HG03039 (cell line): ENCODE measurements at regions not wholly inside any gene's neighbourhood (a gene's known extent, or its start where the extent isn't known, plus 50 kb on each side); places are given as distances from the start of the nearest gene placed in this dataset.

ENCODE experiments used
- ATAC-seq: cut with Tn5 transposase; IDR thresholded peaks from one replicate; pipeline ENCODE4 v1.9.1; 2021; ENCODE audit warnings: mild to moderate bottlenecking, moderate library complexity; ENCODE audit not compliant: unreplicated experiment

DNA sequence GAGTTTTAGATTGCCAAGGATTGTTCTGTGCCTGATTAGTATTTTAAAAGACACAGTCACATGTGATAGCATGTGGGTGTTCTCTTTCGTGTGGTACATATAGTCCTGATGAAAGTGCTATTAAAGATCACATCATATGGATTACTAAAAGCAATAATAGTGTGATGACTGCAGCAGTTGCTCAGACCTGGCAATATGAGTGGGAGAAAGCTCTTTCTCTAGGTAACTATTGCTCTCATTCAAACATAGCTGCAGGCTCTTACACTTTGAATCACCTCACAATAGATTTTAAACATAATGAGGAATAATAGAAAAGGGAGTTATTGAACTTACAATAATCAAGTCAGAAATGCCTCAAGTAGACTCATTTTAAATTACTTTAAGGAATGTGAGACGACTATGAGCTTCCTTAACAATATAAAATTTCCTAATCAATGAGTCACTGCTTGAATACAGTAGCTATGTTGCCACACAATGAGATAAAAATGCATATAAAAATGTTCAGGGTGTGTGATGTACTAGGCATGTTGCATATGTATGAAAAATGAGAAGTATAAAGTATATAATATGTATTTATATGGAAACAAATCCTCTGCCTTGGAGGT, 452.1 kb downstream of the TMX3 start:
- no peak for ATAC-seq

DNA sequence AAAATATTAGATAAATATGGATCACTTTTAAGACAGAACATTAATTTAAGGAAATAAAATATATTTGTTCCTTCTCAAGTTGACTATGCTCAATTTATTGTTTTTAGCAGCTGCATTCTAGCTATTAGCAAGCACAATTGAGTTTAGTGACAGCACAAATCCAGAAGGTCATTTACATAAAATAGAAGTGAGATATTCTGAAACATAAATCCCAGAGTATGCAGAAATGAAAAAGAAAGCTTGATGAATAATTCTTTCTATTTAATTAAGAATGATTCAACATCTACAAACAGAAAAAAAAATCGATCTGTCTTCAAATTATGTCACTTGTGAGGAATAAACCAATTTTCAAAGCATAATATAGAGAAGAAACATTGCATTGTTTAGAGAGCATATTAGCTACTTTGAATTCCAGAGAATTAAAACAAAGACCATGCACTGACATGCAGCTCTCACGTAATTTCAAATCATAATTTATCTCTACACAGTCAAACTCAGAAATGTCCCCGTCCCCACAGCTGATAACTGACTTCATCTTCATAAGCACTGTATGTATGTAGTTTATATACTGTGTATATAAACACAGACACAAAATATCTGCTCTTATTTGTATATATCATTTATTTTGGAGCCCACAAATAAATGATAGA, 458.4 kb downstream of the TMX3 start:
- no peak for ATAC-seq

DNA sequence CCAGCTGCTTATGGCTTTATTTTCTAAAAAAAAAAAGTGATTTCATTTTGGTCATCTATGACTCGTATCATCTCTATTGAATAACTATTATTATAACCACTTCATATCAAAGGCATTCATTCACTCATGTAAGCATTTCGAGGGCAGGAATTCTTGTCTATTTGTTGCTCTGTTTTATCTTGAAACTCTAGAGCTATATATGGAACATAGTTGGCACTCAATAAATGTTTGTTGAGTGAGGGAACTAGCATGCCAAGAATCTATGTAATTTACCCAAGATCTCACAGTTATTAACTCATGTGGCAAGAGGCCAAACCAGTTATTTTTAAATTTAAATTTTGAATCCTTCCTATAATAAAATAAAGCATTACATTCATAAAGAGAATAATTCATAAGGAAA, 470.1 kb downstream of the TMX3 start:
- ATAC-seq, result no peak

DNA sequence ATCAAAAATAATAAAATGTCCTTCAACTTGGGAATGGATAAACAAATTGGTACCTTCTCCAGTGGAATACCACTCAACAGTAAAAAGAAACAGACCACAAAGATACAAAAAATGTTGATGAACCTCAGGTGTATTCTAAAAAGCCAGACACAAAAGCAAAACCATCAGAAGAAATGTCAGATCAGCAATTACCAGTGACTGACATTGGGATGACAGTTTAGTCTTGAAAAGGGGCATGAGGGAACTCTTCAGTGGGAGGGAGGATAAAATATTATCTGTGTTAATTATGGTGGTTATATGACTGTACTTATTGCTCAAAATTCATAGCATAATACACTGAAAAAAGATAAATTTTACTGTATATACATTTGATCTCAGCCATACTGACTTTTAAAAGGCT, 473.0 kb downstream of the TMX3 start:
- ATAC-seq, result no peak

DNA sequence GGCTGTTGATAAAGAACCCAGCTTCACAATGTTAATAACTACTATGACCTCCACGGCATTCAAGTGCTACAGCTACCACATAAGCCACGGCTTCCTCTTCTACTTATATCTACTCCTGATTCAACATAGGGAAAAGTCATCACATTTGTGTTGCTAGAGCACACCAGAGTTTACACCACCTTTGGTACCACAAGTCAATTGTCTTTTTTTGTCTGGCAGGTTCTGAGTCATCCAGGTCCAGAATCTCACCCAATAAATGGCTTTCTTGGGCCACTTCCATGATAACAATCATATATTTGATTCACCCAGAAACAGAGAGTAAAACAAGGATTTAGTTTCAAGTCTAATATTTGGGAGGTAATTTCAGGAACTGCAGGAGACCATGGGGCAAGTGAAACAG, 480.2 kb downstream of the TMX3 start:
- no peak for ATAC-seq

DNA sequence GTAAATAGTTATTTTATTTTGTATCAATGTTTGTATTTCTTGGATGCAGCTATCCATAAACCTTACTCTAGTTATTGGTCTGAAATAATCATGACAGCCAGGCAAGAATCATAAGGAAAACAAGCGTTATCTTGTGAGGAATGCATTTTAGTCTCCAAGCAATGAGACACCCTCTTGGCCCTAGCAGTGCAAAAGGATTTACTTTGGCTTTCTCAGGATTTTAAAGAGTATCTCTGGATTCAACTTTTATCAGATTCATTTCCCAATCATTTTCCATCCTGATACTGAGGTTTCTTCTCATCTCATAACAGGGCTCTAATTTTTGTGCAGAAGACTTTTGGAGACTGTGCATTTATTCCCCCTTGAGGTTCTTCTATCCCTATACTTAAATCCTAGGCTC, 480.8 kb downstream of the TMX3 start:
- ATAC-seq, result no peak

DNA sequence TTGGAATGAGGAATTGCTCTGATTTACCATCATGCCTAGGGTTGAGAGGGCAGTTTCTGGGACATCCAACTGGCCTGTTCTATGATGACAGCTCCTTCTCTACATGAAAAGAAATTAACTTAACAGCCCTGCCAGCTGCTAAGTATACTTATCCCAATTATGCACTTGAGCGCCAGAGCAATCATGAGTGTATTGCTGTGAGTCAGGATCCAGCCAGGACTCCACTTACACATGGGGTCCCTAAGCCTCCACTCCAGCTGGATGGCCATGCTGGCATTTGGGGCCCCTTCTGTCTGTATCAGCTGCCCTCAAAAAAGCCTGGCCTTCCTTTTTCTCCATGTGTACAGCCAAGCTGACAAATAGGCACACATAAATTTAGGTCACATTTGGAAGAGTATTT, 481.9 kb downstream of the TMX3 start:
- ATAC-seq, result no peak

DNA sequence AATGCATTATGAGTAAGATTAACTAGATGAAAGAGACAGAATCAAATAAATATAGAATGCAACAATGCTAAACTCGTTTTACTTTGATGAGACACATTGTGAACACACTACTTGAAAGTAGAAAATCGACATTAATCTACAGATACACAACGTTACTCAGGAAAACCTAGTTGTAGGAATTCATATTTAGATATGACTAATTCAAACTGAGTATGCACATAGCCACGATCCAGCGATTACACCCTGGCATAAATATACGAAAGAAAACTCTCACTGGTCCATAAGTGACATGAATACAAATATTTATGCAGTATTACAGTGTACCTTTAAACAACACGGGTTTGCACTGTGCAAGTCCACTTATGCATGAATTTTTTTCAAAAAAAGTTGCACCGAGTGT, 485.6 kb downstream of the TMX3 start:
- no peak for ATAC-seq

DNA sequence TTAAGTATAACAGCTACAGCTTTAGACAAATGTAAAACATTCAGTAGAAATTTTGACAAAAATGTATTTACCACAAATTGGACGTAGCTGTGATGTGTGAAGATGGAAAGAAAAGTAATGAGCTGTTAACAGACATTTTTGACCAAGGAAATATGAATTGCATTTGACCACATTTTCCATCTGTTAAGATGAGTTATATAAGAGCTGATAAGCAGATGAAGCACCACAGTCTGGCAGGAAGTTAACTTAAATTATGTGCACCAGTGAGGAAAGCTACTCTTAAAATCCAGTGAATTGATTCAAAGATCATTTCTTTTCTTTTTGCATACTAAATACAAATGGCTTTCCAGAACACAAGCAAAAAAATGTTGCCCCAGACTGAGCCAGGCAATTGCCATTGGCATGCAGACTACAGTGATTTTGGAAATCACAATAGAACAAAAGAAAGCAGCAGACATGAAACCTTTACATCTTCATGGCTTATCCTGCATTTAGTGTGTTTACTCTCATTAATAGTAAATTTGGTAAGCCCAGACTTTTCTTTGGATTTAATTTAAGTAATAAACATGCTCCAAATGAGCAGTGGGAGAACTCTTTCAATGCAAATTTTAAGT, 493.7 kb downstream of the TMX3 start:
- ATAC-seq, result no peak

DNA sequence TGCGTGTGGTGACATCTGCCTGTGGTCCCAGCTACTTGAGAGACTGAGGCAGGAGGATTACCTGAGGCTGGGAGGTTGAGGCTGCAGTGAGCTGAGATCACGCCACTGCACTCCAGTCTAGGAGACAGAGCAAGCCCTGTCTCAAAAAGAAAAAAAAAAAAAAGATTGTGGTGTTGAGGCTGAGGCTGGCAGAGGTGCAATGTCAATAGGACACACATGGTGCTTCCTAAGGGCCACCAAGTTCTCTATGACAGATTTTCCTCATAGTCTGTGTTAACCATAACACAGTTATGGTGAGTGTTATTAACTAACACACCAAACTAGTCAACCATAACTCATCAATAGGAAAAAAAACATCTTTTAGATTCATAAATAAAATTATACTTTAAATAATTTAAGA, 494.4 kb downstream of the TMX3 start:
- no peak for ATAC-seq

DNA sequence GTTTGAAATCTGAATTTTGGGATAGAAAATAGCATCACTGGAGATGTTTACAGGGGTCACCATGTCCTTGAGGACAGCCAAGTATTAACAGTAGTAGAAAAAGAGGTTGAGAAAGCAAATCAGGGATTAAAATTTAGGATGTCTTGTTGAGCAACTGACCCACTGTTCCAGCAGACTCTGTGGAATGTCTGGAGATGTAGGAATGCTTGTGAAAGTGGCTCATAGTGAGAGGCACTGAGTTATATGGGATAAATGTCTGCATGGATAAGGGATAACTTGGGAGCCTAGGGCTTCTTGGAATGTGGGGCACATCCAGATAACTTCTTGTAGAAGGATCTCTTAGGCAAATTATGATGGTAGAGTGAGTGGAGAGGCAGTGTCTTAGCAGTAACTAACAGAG, 495.0 kb downstream of the TMX3 start:
- no peak for ATAC-seq

DNA sequence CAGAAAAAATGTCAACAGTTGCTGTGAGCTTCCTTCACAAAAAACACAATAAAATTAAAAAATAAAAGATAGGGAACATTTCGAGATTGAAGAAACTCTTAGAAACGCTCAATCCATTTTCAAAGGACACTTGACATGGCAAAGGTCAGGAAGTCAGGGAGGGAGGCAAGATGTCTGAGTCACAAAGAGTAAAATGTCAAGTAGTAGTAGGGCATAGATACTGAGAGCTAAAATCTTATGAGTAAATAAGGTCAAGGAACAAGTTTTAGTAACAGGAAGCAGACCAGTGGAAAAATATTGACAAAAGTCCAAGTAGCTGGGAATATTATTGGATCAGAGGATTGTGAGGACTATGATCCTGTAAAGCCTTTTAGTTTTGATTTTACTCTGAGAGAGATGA, 495.6 kb downstream of the TMX3 start:
- no peak for ATAC-seq

DNA sequence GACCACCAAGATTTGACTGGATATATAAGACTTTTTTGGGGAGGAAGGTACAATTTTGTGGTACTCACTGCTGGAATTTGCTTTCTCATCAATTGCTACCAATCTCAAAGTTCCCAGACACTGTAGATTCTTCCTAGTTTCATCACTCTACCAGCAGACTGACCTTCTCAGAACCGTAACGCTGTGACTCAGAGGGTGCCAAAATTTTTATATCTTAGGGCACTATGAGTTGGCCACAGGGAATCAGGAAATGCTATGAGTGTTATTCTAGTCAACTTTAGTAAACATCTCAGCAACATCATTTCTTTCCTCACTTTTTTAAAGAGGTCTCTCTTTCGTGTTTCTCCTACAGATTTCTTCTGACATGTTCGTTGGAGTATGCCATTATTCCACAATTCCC, 499.0 kb downstream of the TMX3 start:
- ATAC-seq, result no peak

DNA sequence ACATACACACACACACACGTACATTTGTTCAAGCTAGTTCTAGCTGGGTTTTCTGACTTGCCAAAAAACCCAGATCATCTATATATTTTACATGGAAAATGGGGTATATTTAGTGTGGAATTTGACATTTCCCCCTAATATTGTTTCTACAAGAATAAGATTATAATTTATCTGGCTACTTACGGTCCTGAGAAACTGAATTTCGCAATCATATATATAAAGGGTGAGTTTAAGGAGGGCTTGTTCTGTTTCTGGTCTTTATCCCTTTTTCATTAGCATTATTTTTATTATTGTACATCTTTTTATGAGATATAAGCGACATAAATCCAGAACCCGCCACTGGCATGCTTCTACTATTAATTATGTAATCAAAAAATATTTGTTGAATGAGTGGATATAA, 528.9 kb downstream of the TMX3 start:
- ATAC-seq, result no peak

DNA sequence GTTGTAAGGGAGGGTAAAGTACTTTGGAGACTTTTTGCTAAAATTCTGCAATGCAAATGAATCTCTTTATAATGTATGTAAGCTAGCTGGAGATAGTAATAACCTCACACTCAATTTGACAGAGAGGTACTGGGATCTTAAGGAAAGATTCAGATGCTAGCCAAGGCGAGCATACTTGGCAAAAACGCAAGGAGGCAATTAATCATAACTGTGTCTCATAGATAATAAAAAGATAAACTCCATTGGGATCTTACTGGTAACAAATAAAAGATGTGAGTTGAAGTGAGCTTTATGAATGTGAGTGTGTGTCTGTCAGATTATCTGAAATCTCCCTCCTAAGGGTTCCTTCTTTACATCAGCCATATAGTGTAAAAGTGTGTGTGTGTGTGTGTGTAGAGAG, 533.0 kb downstream of the TMX3 start:
- ATAC-seq, result no peak

DNA sequence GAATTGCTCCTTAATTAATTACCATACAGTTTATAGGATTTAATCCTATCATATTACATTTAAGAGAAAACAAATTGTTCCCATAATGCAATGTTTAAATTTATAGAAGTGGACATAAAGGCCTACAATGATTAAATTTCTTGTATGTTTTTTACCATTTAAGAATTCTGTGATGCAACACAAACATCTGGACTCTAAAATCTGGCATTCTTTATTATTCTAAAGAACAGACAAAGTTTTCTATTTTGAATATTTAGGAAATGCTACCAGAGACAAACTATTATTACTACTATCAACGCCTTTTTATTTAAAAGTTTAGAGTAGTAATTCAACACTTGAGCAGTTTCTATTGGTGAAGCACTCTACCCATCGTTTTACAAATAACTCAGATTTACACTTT, 535.1 kb downstream of the TMX3 start:
- no peak for ATAC-seq

DNA sequence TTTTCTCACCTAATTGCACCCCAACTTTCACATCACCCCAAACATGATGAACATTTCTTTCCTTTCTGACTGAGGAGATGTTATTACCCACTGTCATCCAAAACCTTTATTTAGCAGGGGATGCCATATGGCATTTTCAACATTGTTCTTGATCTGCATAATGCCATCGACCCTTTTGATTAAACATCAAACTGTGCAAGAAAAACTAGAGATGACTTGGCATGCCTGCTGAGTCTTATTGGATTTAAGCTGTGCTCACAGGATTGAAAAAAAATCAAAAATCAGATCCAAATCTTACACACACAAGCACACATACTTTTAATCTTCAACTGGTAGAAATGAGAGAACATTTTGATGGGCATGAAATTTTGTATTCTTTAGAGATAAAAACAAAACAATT, 536.0 kb downstream of the TMX3 start:
- ATAC-seq, result no peak

DNA sequence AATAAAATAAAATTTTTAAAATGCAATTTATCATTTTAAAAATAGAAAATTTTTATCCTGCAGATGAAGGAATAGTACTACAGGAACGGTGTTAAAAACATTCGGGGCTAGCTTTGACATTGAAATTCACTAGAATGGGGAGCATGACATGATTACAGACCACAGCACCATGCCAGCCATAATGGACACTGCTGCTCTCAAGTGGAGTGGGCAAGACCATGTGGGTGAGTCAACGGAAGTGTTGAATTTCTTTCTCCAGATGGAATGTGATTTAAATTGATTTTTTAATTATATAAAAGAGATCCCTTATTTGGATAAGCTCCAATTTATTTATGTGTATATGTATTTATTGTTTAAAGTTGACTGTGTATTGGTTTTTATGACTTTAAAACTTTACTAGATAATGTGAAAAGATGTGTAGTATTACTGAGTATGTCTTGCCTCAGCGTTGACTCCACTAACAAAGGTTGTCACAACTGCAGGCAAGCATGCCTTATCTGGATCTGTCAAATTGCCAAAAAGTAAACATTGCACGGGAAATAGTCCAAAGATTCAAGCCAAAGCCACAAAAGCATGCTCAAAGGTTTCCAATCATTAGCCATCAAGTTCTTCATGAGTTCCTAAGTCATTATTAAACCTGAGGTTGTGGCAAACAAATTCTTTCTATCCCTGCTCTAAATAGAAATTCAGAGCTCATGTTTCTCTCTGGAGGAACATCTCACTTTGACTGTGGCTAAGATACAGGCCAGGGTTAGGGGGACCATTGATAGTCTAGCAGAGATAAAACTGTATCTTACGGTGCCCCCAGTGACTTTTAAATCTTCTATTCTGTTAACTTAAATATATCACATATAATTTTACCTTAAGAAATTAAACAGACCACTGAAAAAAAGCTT, 536.9 kb downstream of the TMX3 start:
- ATAC-seq, result no peak

DNA sequence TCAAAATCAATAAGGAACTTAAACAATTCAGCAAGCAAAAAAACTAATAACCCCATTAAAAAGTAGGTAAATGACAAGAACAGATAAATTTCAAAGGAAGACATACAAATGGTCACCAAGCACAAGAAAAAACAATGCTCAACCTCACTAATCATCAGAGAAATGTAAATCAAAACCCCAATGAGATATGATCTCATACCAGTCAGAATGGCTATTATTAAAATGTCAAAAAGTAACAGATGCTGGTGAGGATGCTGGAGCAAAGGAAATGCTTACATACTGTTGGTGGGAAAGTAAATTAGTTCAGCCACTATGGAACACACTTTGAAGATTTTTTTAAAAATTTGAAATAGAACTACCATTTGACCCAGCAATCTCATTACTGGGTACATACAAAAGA, 538.0 kb downstream of the TMX3 start:
- no peak for ATAC-seq

DNA sequence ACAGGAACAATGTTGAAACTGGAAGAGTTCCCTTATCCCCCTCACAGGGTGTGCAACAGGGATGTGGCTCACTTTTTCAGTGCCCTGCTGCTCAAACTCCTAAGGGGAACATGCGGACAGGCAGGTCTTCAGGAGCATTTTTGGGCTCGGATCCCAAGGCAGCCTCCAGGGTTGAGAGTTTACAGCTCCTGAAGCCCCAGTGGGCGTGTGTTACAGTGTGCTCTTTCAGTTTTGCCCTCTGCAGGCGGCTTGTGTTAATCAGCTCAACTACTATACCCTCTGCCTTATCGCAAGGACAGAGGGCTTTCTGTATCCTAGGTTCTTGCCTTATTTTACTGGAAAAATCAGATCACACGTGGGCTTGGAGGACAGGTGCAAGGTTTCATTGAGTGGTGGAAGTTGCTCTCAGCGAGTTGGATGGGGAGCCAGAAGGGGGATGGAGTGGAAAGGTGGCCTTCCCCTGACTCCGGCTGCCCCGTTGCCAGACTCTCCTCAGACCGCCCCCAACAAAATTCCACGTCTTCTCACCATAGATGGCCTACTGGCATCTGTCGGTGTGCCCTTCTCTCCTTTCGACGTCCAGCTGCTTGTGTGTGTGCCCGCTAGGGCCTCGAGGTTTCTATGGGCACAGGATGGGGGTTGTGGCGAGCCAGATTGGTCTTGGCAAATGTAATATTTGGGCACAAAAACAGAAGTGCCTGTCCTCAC, 541.9 kb downstream of the TMX3 start:
- no peak for ATAC-seq

DNA sequence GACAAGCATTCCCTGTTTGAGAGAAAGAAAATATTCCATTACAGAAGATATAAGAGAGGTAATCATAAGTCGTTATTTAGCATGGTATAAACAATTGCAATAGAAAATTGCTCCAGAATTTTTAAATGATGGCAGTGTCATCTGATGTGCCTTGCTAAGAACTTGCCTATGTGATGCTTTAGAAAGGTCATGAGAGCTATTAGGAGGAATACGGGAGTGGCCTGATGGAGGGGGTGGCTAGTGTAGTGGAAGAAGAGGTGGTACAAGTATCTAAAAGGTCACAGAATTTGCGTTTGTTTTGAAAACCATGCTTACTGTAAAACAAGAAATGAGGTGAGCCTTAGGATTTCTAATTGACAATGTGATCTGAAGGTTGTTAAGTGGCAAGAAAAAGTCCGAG, 550.0 kb downstream of the TMX3 start:
- ATAC-seq, result no peak
